ENCODE measurements at regions not wholly inside any gene's neighbourhood (a gene's known extent, or its start where the extent isn't known, plus 50 kb on each side); places are given as distances from the start of the nearest gene placed in this dataset.
A peak's percentile ranks its signal among the peaks of the same experiment; 100 is the strongest.

GRCh38 chr4:81740487-81740886 is 268.8 kb upstream of the RASGEF1B start:
- CTCF ChIA-PET, result no interaction called here
- no peak for DNase-seq (ENCODE audit: extremely low spot score)
- TF ChIP-seq TARDBP (IDR thresholded peaks at IDR 0.05) (no peak), HDGF (IDR thresholded peaks at IDR 0.05; ENCODE audit: borderline replicate concordance) (no peak), PKNOX1 (IDR thresholded peaks at IDR 0.05) (no peak), SP1 (IDR thresholded peaks at IDR 0.05) (no peak)
- POLR2A ChIA-PET, result no interaction called here

GRCh38 chr4:81738891-81739290 is 267.2 kb upstream of the RASGEF1B start:
- TF ChIP-seq ARNT (IDR thresholded peaks at IDR 0.05) (no peak), ELF4 (IDR thresholded peaks at IDR 0.05) (no peak), FOXM1 (IDR thresholded peaks at IDR 0.05; ENCODE audit: borderline replicate concordance) (no peak), ZNF384 (IDR thresholded peaks at IDR 0.05) (no peak), BHLHE40 (IDR thresholded peaks at IDR 0.05; ENCODE audit: borderline replicate concordance) (no peak), HDGF (IDR thresholded peaks at IDR 0.05; ENCODE audit: borderline replicate concordance) (no peak), SUZ12 (IDR thresholded peaks at IDR 0.05) (no peak), FOXA1 (IDR thresholded peaks at IDR 0.05) (no peak), FOXK2 (IDR thresholded peaks at IDR 0.05) (no peak), SP1 (IDR thresholded peaks at IDR 0.05) (no peak), PKNOX1 (IDR thresholded peaks at IDR 0.05) (no peak), NFRKB (IDR thresholded peaks at IDR 0.05) (no peak)
- CTCF ChIA-PET, result no interaction called here
- POLR2A ChIA-PET, result no interaction called here
- DNase-seq (ENCODE audit: extremely low spot score), result no peak

- no peak for TF ChIP-seq L3MBTL2 (conservative IDR thresholded peaks at IDR 0.05)
- TF ChIP-seq TARDBP (IDR thresholded peaks at IDR 0.05), result no peak
- TF ChIP-seq NFRKB (IDR thresholded peaks at IDR 0.05), result no peak
- TF ChIP-seq LEF1 (IDR thresholded peaks at IDR 0.05; ENCODE audit: borderline replicate concordance), result no peak
- no peak for TF ChIP-seq BHLHE40 (IDR thresholded peaks at IDR 0.05; ENCODE audit: borderline replicate concordance)
- TF ChIP-seq FOXM1 (IDR thresholded peaks at IDR 0.05; ENCODE audit: borderline replicate concordance), result no peak
- no peak for TF ChIP-seq ZNF384 (IDR thresholded peaks at IDR 0.05)
- TF ChIP-seq SP1 (IDR thresholded peaks at IDR 0.05), result no peak
- TF ChIP-seq SUZ12 (IDR thresholded peaks at IDR 0.05), result no peak
- TF ChIP-seq ELF4 (IDR thresholded peaks at IDR 0.05), result no peak
- TF ChIP-seq ARNT (IDR thresholded peaks at IDR 0.05), result no peak
- no peak for TF ChIP-seq FOXA1 (IDR thresholded peaks at IDR 0.05)
- TF ChIP-seq PKNOX1 (IDR thresholded peaks at IDR 0.05), result no peak
- no peak for TF ChIP-seq FOXK2 (IDR thresholded peaks at IDR 0.05)
- TF ChIP-seq CTBP1 (IDR thresholded peaks at IDR 0.05; ENCODE audit: borderline replicate concordance), result no peak
- TF ChIP-seq HDGF (IDR thresholded peaks at IDR 0.05; ENCODE audit: borderline replicate concordance), result no peak
- no peak for DNase-seq (ENCODE audit: extremely low spot score)
- CTCF ChIA-PET, result interaction anchor here (0.6 kb wide), 1 partner anchor 106 kb away, joined by 3 read pairs; no protein-coding TSS in a partner anchor
- POLR2A ChIA-PET, result no interaction called here
Measured at GRCh38 chr4:81737865-81738559, 266.3 kb upstream of the RASGEF1B start.

- POLR2A ChIA-PET, result no interaction called here
- no peak for DNase-seq (ENCODE audit: extremely low spot score)
- CTCF ChIA-PET, result interaction anchor here (0.6 kb wide), 1 partner anchor 324 kb away, joined by 3 read pairs; no protein-coding TSS in a partner anchor
- TF ChIP-seq SP1 (IDR thresholded peaks at IDR 0.05) (no peak), ELF4 (IDR thresholded peaks at IDR 0.05) (no peak), ZNF384 (IDR thresholded peaks at IDR 0.05) (no peak), L3MBTL2 (conservative IDR thresholded peaks at IDR 0.05) (no peak), CTBP1 (IDR thresholded peaks at IDR 0.05; ENCODE audit: borderline replicate concordance) (no peak), TARDBP (IDR thresholded peaks at IDR 0.05) (no peak)
Measured at GRCh38 chr4:81736324-81736723, 264.6 kb upstream of the RASGEF1B start.

- POLR2A ChIA-PET, result no interaction called here
- CTCF ChIA-PET, result no interaction called here
- no peak for TF ChIP-seq FOXM1 (IDR thresholded peaks at IDR 0.05; ENCODE audit: borderline replicate concordance)
- no peak for TF ChIP-seq L3MBTL2 (conservative IDR thresholded peaks at IDR 0.05)
- no peak for TF ChIP-seq BHLHE40 (IDR thresholded peaks at IDR 0.05; ENCODE audit: borderline replicate concordance)
- TF ChIP-seq FOXA1 (IDR thresholded peaks at IDR 0.05), result no peak
- no peak for TF ChIP-seq FOXK2 (IDR thresholded peaks at IDR 0.05)
- DNase-seq (ENCODE audit: extremely low spot score), result no peak
Measured at GRCh38 chr4:81732980-81733379, 261.3 kb upstream of the RASGEF1B start.

GRCh38 chr4:81724925-81725329 is 253.2 kb upstream of the RASGEF1B start:
- peak; percentile 27 for DNase-seq (ENCODE audit: extremely low spot score)
- ChIA-PET POLR2A (interaction anchor here (1.8 kb wide), 1 partner anchor 253 kb away, joined by 4 read pairs; the partner anchor contains the start of gene RASGEF1B), CTCF (no interaction called here)
- TF ChIP-seq SUZ12 (IDR thresholded peaks at IDR 0.05), result no peak
- TF ChIP-seq PKNOX1 (IDR thresholded peaks at IDR 0.05), result 0 out of 2 replicates have a peak, but pooled peaks have one; percentile 62

All from HEK293T (cell line).